D721Med (cell line): ENCODE measurements at regions not wholly inside any gene's neighbourhood (a gene's known extent, or its start where the extent isn't known, plus 50 kb on each side); places are given as distances from the start of the nearest gene placed in this dataset.

Experiments
- DNase-seq: peaks from one replicate; pipeline ENCODE4 v3.0.0; 2011; ENCODE audit warnings: low spot score; ENCODE audit not compliant: insufficient read length
- FAIRE-seq: peaks from 2 replicates; lab custom pipeline; 2011; peaks lifted over from hg19 to GRCh38; lab: Jason Lieb, UNC
- CTCF ChIP-seq: IDR thresholded peaks from 2 replicates; pipeline ENCODE4 v1.5.1; 2012; ENCODE audit warnings: mild to moderate bottlenecking, control low read depth; ENCODE audit not compliant: insufficient read depth; ENCODE audit errors: missing control alignments

DNA sequence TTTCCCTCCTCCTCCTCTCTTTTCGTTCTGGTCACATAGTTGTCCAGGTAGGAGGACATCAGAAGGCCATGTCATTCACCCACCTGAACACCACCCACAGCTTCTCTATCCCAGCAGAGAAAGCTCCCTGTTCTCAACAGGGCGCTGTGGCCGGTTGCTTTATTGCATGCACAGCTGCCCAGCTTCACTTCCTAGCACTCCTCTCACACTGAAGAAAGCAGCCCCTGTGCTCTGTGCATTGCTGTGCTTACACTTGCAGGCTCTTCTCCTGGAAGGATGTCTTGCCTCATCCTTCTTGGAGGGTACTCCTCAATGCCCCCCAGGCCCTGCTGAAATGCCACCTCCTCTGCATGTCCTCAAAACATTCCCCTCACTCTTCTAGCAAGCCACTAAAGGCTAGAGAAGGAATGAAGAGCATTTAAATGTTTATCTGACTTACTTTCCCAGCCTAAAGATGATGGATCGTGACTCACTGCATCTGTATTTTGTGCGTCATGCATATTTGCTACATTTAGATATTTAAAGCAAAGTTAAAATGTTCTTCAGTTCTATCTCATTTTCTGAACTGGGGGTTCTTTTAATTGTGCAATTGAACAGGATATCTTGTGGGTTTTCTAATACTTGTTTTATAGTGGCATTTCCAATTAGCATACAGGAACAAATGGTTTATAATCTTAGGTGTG, 186.4 kb upstream of the PUDP start:
- DNase-seq (no peak), FAIRE-seq (no peak)
- no peak for TF ChIP-seq CTCF

GRCh38 chrX:7330971-7331746, 183.2 kb upstream of the PUDP start:
- no peak for DNase-seq
- TF ChIP-seq CTCF, result no peak
- no peak for FAIRE-seq

DNA sequence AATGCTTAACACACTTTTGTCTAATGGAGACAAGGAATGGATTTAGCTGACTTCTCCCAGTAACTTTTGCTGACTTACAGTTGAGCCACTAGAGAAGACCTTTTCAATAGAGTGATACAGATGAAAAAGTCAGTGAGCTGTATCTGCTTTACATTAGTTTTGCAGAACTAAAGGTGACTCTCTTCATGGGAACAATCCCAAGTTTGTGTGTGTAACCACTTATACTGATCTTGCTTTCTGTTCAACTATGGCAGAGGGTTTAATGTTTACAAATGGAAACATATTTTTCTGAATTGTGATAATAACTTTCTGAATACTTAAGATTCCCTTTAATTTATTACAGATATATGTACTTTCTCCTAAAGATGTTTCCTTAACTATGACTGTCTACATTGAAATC, 182.6 kb upstream of the PUDP start:
- no peak for FAIRE-seq

GRCh38 chrX:7318661-7319060, 170.7 kb upstream of the PUDP start:
- FAIRE-seq, result no peak
- DNase-seq, result no peak
- TF ChIP-seq CTCF, result no peak

More for the DNA sequence above, 182.6 kb upstream of the PUDP start:
- TF ChIP-seq CTCF, result no peak
- DNase-seq, result no peak

DNA sequence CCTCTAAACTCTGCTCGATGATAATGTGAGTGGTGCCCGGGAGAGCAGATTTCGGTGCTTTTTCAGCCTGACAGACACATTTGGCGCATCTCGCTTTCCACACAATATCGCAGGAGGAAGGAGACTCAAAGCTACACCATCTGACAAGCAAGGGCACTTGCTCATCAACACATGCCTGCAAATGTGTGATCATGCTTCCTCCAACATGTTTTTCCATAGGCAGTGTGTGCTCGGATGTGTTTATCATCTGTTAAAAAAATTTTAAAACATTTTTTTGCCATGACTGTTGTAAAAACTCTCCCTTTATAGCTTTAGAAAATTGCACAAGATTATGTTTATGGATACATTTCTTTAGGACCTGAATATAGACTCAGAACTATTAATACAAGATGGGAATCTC, 170.3 kb upstream of the PUDP start:
- no peak for FAIRE-seq
- no peak for DNase-seq
- no peak for TF ChIP-seq CTCF

DNA sequence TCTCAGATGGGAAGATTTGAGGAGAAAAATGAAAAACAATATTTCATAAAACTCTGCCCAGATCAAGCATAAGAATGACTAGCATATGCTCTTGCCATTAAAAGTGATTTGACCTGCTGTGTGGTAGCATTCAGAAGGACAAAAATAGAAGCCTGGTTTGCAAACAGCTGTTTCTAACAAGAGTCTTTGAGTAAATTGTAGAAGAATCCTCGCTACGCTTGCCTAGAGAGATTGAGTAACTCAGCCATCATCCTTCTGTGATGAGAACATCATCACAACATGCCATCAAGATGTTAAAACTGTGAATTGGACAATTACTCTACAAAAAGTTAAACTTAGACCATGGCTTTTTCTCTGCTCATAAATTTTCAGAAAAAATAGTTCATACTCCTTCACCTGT, 168.9 kb upstream of the PUDP start:
- no peak for TF ChIP-seq CTCF
- no peak for FAIRE-seq

GRCh38 chrX:7316280-7316679, 168.3 kb upstream of the PUDP start:
- FAIRE-seq, result no peak
- DNase-seq, result no peak
- no peak for TF ChIP-seq CTCF

More for the DNA sequence above, 168.9 kb upstream of the PUDP start:
- no peak for DNase-seq
